ENCODE measurements at regions not wholly inside any gene's neighbourhood (a gene's known extent, or its start where the extent isn't known, plus 50 kb on each side); places are given as distances from the start of the nearest gene placed in this dataset.

GRCh38 chr1:56099766-56100265 is 479.5 kb downstream of the PLPP3 start:
- no peak for DNase-seq

GRCh38 chr1:56098946-56099345 is 480.4 kb downstream of the PLPP3 start:
- no peak for DNase-seq

DNA sequence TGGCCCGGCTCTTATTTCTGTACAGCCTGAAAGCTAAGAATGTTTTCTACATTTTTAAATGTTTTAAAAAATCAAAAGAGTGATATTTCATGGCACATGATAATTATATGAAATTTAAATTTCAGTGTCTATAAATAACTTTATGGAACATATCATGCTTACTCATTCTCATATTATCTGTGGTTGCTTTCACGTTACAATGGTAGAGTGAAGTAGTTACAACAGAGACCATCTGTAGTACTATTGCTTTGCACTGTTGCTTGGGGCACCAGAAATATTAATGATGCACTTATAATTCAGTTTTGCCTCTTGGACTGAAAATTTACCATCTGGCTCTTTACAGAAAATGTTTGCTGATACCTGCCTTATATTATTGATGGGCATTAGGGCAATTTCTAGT is 481.6 kb downstream of the PLPP3 start:
- DNase-seq: no peak

DNA sequence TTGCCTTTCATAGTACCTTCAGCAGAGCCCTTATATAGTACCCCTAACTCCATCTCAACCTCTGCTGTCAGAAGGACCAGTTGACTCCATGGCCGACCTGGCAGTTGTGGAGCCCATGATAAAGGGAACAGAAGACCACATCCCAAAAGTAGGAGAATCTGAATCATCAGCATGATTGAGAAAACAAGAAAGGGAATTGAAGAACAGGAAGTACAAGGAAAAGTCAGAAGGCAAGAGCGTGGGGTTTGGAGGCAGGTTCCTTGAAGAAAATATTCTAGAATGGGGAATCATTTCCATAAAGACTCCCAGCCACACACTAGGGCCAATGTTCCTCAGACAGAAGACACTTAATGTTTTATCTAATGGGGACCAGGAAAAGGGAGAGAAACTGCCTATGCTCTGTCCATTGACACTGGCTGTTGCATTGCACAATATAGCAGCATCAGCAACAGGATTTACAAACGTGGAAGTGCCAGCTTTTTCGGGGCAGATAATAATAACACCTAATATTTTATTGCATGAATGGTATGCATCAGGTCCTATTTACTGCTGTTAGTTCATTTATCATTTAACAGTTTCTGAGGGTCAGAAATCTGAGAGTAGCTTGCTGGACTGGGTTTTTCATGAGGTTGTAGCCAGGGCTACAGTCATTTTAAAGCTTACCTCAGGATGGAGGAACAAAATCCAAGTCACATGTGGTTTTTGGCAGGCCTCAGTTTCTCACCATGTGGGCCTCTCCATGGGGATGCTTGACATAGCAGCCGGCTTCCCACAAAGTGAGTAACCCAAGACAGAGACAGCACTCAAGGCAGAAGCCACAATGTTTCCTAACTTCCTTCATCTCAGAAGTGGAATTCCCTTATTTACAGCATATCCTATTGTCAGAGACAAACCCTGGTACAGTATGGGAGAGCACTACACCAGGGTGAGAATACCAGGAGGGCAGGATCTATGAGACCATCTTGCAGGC is 483.4 kb downstream of the PLPP3 start:
- DNase-seq: no peak

- peak; percentile 11 for DNase-seq
These were observed 485.2 kb downstream of the PLPP3 start for GRCh38 chr1:56094168-56094567.

GRCh38 chr1:56092684-56093570 is 486.4 kb downstream of the PLPP3 start:
- no peak for DNase-seq

DNA sequence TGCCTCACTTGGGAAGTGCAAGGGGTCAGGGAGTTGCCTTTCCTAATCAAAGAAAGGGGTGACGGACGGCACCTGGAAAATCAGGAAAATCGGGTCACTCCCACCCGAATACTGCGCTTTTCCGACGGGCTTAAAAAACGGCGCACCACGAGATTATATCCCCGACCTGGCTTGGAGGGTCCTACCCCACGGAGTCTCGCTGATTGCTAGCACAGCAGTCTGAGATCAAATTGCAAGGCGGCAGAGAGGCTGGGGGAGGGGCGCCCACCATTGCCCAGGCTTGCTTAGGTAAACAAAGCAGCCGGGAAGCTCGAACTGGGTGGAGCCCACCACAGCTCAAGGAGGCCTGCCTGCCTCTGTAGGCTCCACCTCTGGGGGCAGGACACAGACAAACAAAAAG is 489.5 kb downstream of the PLPP3 start:
- DNase-seq: peak; percentile 9

GRCh38 chr1:56084246-56084645 is 495.1 kb downstream of the PLPP3 start:
- no peak for DNase-seq

DNA sequence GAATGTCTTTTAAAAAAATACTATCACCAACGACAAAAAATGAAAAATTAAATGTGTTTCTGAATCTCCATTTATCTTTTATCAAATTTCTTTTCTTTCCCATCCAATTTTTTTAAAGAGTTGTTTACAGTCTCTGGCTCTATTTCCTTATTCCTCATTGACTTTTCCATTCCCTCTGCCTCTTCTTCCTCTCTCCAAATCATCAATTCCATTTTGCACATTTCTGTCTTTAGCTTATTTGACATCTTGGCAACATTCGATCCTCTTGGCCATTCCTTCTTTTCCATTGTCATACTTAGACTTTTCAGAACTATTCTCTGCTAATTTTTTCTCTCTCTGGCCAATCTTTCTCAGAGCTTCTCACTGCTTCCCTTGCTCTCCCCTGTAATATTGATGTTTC is 497.6 kb downstream of the PLPP3 start:
- DNase-seq: no peak

DNA sequence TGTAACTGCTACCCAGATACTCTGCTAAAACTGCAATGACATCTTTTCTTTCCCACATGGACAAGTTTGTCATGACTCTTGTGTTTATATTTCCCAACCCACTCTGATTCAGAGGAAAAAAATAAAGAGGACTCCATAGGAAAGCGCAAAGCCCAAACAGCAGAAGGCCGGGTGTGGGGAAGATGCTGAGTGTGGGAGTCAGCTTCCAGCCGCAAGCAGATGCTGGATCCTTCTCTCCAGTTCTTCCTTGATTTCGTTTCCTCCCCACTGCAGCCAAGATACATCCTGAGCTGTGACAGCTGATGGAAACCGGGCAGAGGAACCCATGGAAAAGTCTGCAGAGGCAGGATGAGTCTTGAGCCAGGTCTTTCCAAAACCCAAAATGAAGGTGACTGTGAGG is 498.2 kb downstream of the PLPP3 start:
- DNase-seq: no peak

- no peak for DNase-seq
These were observed 499.2 kb downstream of the PLPP3 start for GRCh38 chr1:56080123-56080522.

DNA sequence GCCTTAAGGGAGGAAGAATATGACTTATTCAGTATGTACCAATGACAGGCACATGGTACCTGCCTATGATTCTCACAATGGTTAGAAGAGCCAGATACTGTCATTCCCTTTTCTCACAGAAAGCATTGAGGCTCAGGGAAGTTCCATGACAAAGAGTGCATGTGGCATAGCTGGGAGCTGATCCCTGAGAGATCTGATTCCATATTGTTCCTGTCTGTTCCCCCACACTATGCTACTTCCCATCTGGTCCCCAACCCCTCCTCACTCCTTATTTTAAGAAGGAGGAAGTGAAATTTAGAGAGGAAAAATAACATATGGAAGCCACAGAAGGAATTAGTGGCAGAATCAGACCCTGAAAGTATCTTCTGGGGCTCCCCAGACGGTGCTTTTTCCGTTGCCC is 500.0 kb downstream of the PLPP3 start:
- no peak for DNase-seq

- DNase-seq: no peak
These were observed 502.2 kb downstream of the PLPP3 start for GRCh38 chr1:56077206-56077605.

- no peak for DNase-seq
These were observed 505.2 kb downstream of the PLPP3 start for GRCh38 chr1:56074007-56074651.

DNA sequence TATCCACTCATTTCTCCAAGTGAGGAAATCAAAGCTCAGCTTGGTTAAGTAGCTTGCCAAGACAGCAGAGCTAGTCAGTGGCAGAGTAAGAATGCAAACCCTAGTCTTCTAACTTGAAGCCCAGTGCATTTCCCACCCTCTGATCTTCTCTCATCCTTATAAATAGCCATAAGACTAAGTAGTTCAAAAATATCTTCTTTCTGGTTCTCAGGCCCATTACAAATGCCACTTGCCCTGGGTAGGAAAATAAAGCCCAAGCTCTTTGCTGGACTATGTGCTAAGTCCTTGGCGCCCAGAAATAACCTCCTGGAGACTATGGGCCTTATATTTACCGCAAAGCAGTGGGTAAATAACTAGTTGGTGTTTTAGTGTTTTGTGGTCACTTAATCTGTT is 505.8 kb downstream of the PLPP3 start:
- DNase-seq: no peak

GRCh38 chr1:56073206-56073605 is 506.2 kb downstream of the PLPP3 start:
- DNase-seq: no peak

DNA sequence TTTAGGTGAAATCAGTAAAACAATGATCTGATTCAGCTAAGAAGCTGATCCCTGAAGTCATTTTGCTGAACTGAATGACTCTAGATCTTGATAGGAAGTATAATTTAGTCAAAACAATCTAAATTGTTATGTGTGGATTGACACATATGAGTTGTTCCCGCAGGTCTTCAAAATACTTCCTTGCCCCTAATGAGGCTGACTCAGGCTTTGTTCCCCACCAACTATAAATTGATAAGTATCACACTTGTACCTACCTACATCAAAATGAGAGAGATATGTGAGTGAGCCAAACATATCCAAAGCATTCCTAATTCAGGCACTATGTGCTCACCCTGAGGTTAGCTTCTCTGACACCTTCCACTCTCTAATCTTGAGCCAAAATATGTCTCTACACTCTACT is 507.1 kb downstream of the PLPP3 start:
- DNase-seq: no peak

DNA sequence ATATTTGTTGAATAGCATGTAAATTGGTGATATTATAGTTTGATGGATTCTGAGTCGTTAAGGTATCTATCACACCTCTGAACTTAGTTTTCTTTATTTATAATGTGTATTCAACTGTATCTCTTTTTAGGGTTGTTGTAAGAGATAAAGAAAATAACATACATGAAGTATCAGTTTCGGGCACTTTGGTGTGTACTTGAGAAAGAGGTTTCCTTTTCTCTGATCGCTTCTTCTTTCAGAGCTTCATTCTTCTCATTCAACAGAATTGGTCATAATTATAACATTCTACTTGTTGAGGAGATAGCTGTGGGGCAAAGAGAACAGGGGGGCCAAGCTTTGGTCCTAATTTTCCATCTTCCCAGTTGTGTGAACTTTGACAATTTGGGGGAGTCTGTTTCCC is 508.0 kb downstream of the PLPP3 start:
- no peak for DNase-seq

DNA sequence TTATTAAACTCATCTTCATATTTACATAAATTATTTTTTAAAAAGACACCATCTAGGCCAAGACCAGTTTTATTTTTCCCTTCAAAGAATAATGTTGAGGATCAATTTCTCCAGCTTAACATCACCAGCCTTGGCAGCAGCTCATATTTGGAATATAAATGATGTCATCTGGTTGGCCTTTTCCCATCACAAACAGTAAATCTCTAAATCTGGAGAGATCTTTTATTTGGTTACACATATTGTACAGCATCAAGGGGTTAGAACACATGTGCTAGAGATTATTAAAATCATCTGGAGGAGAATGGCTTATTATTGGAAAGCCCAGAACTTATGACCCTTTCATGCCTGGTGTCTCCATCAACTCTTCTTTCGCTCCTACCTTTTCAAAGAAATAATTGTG is 508.8 kb downstream of the PLPP3 start:
- no peak for DNase-seq

- DNase-seq: no peak
These were observed 509.5 kb downstream of the PLPP3 start for GRCh38 chr1:56069824-56070223.

GRCh38 chr1:56068908-56069307 is 510.5 kb downstream of the PLPP3 start:
- DNase-seq: no peak

DNA sequence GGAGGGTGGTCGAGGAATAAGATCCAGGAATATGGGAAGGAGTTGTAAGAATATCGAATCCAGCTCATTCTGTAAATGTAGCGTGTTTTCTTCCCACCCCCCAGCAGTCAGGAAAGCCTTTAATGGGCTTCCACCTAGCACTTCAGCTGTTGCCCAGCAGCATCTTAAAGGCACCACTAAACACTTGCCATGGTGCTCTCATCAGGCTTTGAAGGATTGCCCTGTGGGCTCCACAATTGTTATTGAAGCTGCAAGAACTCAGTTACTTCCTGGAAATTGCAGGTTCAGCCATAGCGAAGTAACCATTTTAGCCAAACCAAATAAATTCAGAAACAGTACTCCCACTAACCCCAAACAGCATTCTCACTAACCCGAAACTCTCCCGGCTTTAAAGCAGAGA is 511.2 kb downstream of the PLPP3 start:
- no peak for DNase-seq

DNA sequence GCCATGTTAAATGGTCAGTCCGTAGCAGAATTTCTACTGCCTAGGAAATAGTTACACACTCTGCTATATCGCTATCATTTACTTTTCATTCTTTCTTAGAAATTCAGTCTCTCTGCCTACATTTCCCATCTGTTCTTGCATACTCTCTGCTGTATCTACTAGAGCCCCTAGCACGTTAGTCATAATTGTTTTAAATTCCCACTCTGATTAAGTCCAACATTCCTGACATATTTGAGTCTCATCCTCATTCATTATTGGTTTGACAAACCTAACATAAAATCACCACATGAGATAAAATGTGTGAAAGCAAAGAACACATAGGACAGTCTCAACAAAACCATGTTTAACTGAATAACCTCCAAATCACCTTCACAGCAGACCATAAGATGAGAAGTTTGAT is 513.6 kb downstream of the PLPP3 start:
- DNase-seq: no peak

Measured in NCI-H69 (cell line).